LHCN-M2 (cell line): ENCODE measurements at regions not wholly inside any gene's neighbourhood (a gene's known extent, or its start where the extent isn't known, plus 50 kb on each side); places are given as distances from the start of the nearest gene placed in this dataset.

Experiments used
- DNase-seq: peaks from one replicate; pipeline ENCODE4 v3.0.0-alpha.2; 2012; ENCODE audit warnings: low read depth

- no peak for DNase-seq
Measured at GRCh38 chr18:22673182-22673862, 255.6 kb upstream of the CTAGE1 start.

- DNase-seq, result peak; percentile 55
Measured at GRCh38 chr18:22674272-22674671, 256.6 kb upstream of the CTAGE1 start.

GRCh38 chr18:22675006-22675405 lies 257.3 kb upstream of the CTAGE1 start:
- no peak for DNase-seq

- no peak for DNase-seq
Measured at GRCh38 chr18:22676423-22676822, 256.7 kb upstream of the RBBP8 start.

- no peak for DNase-seq
Measured at GRCh38 chr18:22678486-22678885, 254.6 kb upstream of the RBBP8 start.

GRCh38 chr18:22680944-22681343 lies 252.2 kb upstream of the RBBP8 start:
- DNase-seq, result no peak

- DNase-seq, result no peak
Measured at GRCh38 chr18:22681908-22682307, 251.2 kb upstream of the RBBP8 start.

- no peak for DNase-seq
Measured at GRCh38 chr18:22682720-22683119, 250.4 kb upstream of the RBBP8 start.

- no peak for DNase-seq
Measured at GRCh38 chr18:22683196-22683676, 249.9 kb upstream of the RBBP8 start.

- DNase-seq, result no peak
Measured at GRCh38 chr18:22683786-22684185, 249.3 kb upstream of the RBBP8 start.

- no peak for DNase-seq
Measured at GRCh38 chr18:22684268-22684667, 248.9 kb upstream of the RBBP8 start.

- no peak for DNase-seq
Measured at GRCh38 chr18:22685788-22686187, 247.3 kb upstream of the RBBP8 start.

- no peak for DNase-seq
Measured at GRCh38 chr18:22687892-22688680, 245.0 kb upstream of the RBBP8 start.

GRCh38 chr18:22688877-22689496 lies 244.1 kb upstream of the RBBP8 start:
- DNase-seq, result no peak

GRCh38 chr18:22689712-22690111 lies 243.4 kb upstream of the RBBP8 start:
- no peak for DNase-seq

GRCh38 chr18:22690556-22690955 lies 242.6 kb upstream of the RBBP8 start:
- DNase-seq, result no peak

- peak; percentile 19 for DNase-seq
Measured at GRCh38 chr18:22691946-22692710, 241.0 kb upstream of the RBBP8 start.

- peak; percentile 69 for DNase-seq
Measured at GRCh38 chr18:22694954-22695353, 238.2 kb upstream of the RBBP8 start.

GRCh38 chr18:22695674-22696073 lies 237.5 kb upstream of the RBBP8 start:
- DNase-seq, result no peak

- DNase-seq, result no peak
Measured at GRCh38 chr18:22697561-22697960, 235.6 kb upstream of the RBBP8 start.

GRCh38 chr18:22698711-22699110 lies 234.4 kb upstream of the RBBP8 start:
- no peak for DNase-seq

- no peak for DNase-seq
Measured at GRCh38 chr18:22699629-22700028, 233.5 kb upstream of the RBBP8 start.
